Activated B cell treated with CpG ODN at 0.5 μM for 24 hours (primary cell): ENCODE measurements at regions not wholly inside any gene's neighbourhood (a gene's known extent, or its start where the extent isn't known, plus 50 kb on each side); places are given as distances from the start of the nearest gene placed in this dataset.

Experiments
- ATAC-seq: fragments of 200-7000 bp; cut with Tn5 transposase; one replicate; pipeline ENCODE4 v1.10.0; 2021; ENCODE audit warnings: low read depth, mild to moderate bottlenecking, moderate library complexity
- CTCF ChIA-PET: fragments of 350-600 bp; sonication (Branson Sonifier 250); formaldehyde crosslinking; loops from one replicate; lab custom pipeline; 2021; ENCODE audit warnings: antibody characterized with exemption; lab: Charles Lee
- POLR2A ChIA-PET: fragments of 350-600 bp; sonication (Branson Sonifier 250); formaldehyde crosslinking; loops from one replicate; lab custom pipeline; 2021; ENCODE audit warnings: antibody characterized with exemption; lab: Charles Lee
- DNase-seq: peaks from one replicate; pipeline ENCODE4 v3.0.0; 2022
- H3K27ac Mint-ChIP-seq: one replicate; pipeline ENCODE4 v1.8.0; 2020; ENCODE audit warnings: mixed read lengths
- H3K27me3 Mint-ChIP-seq: one replicate; pipeline ENCODE4 v1.8.0; 2021; ENCODE audit warnings: mixed read lengths
- H3K36me3 Mint-ChIP-seq: one replicate; pipeline ENCODE4 v1.8.0; 2021; ENCODE audit warnings: low read depth, mixed read lengths
- H3K4me1 Mint-ChIP-seq: one replicate; pipeline ENCODE4 v1.8.0; 2021; ENCODE audit warnings: mixed read lengths
- H3K4me3 Mint-ChIP-seq: one replicate; pipeline ENCODE4 v1.8.0; 2020; ENCODE audit warnings: mild to moderate bottlenecking, mixed read lengths
- H3K9me3 Mint-ChIP-seq: one replicate; pipeline ENCODE4 v1.8.0; 2020; ENCODE audit warnings: mixed read lengths
- intact Hi-C: fragments of 100-400 bp; cut with micrococcal nuclease; formaldehyde crosslinking; loops from one replicate; pipeline ENCODE4 v1.15.1; 2024
- TF ChIP-seq, protein P1 (sequence below): fragments of 200-600 bp; IDR thresholded peaks from one replicate; pipeline ENCODE4 v1.8.0; 2022; ENCODE audit warnings: antibody characterized with exemption, mild to moderate bottlenecking

DNA sequence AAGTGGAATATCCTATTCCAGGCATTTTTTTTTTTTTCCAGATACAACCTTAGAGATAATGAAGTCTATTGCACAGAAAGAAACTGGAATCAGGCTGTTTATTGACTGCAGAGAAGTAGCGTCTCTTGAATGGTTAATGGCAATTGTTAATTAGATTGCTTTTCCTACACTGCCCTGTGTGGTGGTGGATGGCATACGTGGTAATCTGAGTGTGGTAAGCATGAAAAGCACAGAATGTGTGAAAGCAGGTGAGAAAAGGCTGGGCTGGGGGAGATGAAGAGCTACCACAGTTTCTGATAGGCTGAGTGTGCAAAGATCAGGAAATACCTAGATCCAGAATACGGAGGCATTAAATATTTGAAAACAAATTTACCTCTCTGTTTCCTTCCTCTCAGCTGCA is 486.3 kb upstream of the TBL1XR1 start:
- ChIA-PET CTCF (no interaction called here), POLR2A (no interaction called here)
- Mint-ChIP-seq H3K36me3 (no peaks in the 10 kb centered on the region), H3K4me3 (no peak overlapping the region), H3K4me1 (peaks cover 8% of the 10 kb centered on the region), H3K9me3 (no peaks in the 10 kb centered on the region), H3K27me3 (no peaks in the 10 kb centered on the region), H3K27ac (no peak overlapping the region)
- no peak for DNase-seq
- intact Hi-C loops, result no loop called here
- TF ChIP-seq, protein P1, sequence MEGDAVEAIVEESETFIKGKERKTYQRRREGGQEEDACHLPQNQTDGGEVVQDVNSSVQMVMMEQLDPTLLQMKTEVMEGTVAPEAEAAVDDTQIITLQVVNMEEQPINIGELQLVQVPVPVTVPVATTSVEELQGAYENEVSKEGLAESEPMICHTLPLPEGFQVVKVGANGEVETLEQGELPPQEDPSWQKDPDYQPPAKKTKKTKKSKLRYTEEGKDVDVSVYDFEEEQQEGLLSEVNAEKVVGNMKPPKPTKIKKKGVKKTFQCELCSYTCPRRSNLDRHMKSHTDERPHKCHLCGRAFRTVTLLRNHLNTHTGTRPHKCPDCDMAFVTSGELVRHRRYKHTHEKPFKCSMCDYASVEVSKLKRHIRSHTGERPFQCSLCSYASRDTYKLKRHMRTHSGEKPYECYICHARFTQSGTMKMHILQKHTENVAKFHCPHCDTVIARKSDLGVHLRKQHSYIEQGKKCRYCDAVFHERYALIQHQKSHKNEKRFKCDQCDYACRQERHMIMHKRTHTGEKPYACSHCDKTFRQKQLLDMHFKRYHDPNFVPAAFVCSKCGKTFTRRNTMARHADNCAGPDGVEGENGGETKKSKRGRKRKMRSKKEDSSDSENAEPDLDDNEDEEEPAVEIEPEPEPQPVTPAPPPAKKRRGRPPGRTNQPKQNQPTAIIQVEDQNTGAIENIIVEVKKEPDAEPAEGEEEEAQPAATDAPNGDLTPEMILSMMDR, result no peak
- ATAC-seq, result no peak

- Mint-ChIP-seq H3K27me3 (no peaks in the 10 kb centered on the region), H3K9me3 (no peaks in the 10 kb centered on the region), H3K4me1 (peaks cover 5% of the 10 kb centered on the region), H3K4me3 (no peak overlapping the region), H3K36me3 (no peaks in the 10 kb centered on the region), H3K27ac (no peak overlapping the region)
- POLR2A ChIA-PET, result no interaction called here
- DNase-seq (no peak), ATAC-seq (no peak)
- TF ChIP-seq, protein P1, result no peak
- intact Hi-C loops, result no loop called here
- CTCF ChIA-PET, result no interaction called here
Observed at GRCh38 chr3:177686671-177687070, 489.4 kb upstream of the TBL1XR1 start.

DNA sequence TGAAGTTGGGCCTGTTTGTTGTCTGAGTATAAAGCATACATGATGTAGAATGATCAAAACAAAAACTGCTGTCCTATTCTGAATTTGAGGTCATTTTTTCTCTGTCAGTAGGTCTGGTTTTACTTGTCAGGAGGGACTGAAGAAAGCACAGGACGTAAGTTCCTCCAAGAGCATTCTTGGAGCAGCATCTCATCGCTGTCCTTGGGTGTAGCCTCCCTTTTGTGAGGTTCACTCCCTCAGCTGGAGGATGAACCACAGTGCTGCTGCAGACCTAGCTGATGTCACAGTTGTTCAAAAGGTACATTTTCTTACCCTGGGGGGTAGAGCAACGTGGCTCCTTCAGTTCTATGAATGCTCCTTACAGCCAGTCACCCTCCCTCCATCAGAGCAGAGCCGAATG is 490.0 kb upstream of the TBL1XR1 start:
- no peaks in the 10 kb centered on the region for H3K36me3 Mint-ChIP-seq
- H3K4me3 Mint-ChIP-seq, result no peak overlapping the region
- H3K27ac Mint-ChIP-seq, result no peak overlapping the region
- peaks cover 1% of the 10 kb centered on the region for H3K4me1 Mint-ChIP-seq
- intact Hi-C loops, result no loop called here
- TF ChIP-seq, protein P1, result no peak
- no peak for ATAC-seq
- H3K27me3 Mint-ChIP-seq, result no peaks in the 10 kb centered on the region
- no peaks in the 10 kb centered on the region for H3K9me3 Mint-ChIP-seq
- ChIA-PET POLR2A (no interaction called here), CTCF (no interaction called here)
- no peak for DNase-seq

DNA sequence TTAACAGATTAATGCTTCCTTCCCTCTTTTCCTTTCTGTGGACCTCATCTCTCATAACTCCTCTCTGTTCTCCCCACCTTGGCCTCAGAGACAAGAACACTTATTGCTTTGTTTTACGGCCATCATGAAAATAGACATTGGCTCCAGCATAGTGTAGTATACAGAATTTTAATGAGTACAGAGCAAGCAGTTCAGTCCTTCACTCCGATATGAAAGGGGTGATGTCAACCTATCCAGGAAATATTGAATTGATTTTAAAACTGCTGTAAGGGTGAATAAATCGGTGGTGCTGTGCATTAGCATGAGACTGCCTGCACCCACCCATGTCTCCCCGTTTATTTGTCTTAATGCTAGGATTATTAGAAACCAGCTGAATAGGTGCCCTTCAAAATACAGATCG is 490.9 kb upstream of the TBL1XR1 start:
- CTCF ChIA-PET, result no interaction called here

DNA sequence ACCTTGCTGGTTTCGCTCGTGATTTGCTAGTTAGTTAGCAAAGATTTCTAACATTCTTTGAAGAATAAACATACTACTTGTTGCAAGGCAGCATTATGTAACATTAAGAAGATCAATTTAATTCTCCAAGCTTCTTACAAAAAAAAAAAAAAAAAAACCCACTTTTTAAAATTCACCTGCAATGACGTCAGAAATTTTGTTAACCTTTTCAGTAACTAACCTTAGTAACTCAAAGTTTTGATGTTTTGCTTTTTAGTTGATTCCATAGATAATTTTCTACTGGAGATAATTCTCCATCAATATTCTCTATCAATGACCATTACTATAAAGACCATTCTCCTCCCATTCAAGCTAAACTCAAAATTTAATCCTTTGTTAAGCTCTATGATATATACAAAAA is 491.8 kb upstream of the TBL1XR1 start:
- peaks cover 3% of the 10 kb centered on the region for H3K4me1 Mint-ChIP-seq
- ATAC-seq (no peak), DNase-seq (no peak)
- intact Hi-C loops, result no loop called here
- H3K4me3 Mint-ChIP-seq, result no peak overlapping the region
- no peak overlapping the region for H3K27ac Mint-ChIP-seq
- H3K27me3 Mint-ChIP-seq, result no peaks in the 10 kb centered on the region
- ChIA-PET CTCF (no interaction called here), POLR2A (no interaction called here)
- H3K9me3 Mint-ChIP-seq, result no peaks in the 10 kb centered on the region
- H3K36me3 Mint-ChIP-seq, result no peaks in the 10 kb centered on the region
- TF ChIP-seq, protein P1, result no peak

More for the DNA sequence above, 490.9 kb upstream of the TBL1XR1 start:
- H3K4me1 Mint-ChIP-seq, result no peaks in the 10 kb centered on the region
- no peak overlapping the region for H3K27ac Mint-ChIP-seq
- POLR2A ChIA-PET, result no interaction called here
- H3K27me3 Mint-ChIP-seq, result no peaks in the 10 kb centered on the region
- no peak overlapping the region for H3K4me3 Mint-ChIP-seq
- DNase-seq (no peak), ATAC-seq (no peak)
- intact Hi-C loops, result no loop called here
- no peaks in the 10 kb centered on the region for H3K9me3 Mint-ChIP-seq
- TF ChIP-seq, protein P1, result no peak
- no peaks in the 10 kb centered on the region for H3K36me3 Mint-ChIP-seq
